HEK293 (cell line): ENCODE measurements at regions not wholly inside any gene's neighbourhood (a gene's known extent, or its start where the extent isn't known, plus 50 kb on each side); places are given as distances from the start of the nearest gene placed in this dataset.

ENCODE experiments used
- CTCF ChIP-seq: fragments of 450-650 bp; formaldehyde crosslinking; IDR thresholded peaks from 2 replicates; pipeline ENCODE4 v1.5.1; 2016; ENCODE audit warnings: missing biosample characterization, missing genetic modification characterization
- EGR2 ChIP-seq: fragments of 450-650 bp; formaldehyde crosslinking; IDR thresholded peaks from 2 replicates; pipeline ENCODE4 v1.5.1; 2016; ENCODE audit warnings: low read depth, missing biosample characterization, missing genetic modification characterization
- ELK4 ChIP-seq: IDR thresholded peaks from 2 replicates; pipeline ENCODE4 v1.6.1; 2011; ENCODE audit warnings: mild to moderate bottlenecking, low read depth, low read length, borderline replicate concordance
- HIC1 ChIP-seq: fragments of 450-650 bp; formaldehyde crosslinking; IDR thresholded peaks from 2 replicates; pipeline ENCODE4 v1.5.1; 2016; ENCODE audit warnings: missing biosample characterization, missing genetic modification characterization
- KLF16 ChIP-seq: fragments of 450-650 bp; formaldehyde crosslinking; IDR thresholded peaks from 2 replicates; pipeline ENCODE4 v1.5.1; 2017; ENCODE audit warnings: missing biosample characterization, missing genetic modification characterization
- KLF7 ChIP-seq: fragments of 450-650 bp; formaldehyde crosslinking; IDR thresholded peaks from 2 replicates; pipeline ENCODE4 v1.5.1; 2016; ENCODE audit warnings: missing biosample characterization, missing genetic modification characterization, borderline replicate concordance
- TCF7L2 ChIP-seq: IDR thresholded peaks from 2 replicates; pipeline ENCODE4 v1.6.1; 2011; ENCODE audit warnings: low read depth, mild to moderate bottlenecking, inconsistent platforms, low read length, moderate library complexity, borderline replicate concordance
- TRIM28 ChIP-seq: IDR thresholded peaks from 2 replicates; pipeline ENCODE4 v1.6.1; 2011; ENCODE audit warnings: low read length, control low read depth, borderline replicate concordance
- TSHZ1 ChIP-seq: fragments of 450-650 bp; formaldehyde crosslinking; IDR thresholded peaks from 2 replicates; pipeline ENCODE4 v1.5.1; 2016; ENCODE audit warnings: missing biosample characterization, missing genetic modification characterization, borderline replicate concordance
- WT1 ChIP-seq: fragments of 450-650 bp; formaldehyde crosslinking; IDR thresholded peaks from 2 replicates; pipeline ENCODE4 v1.5.1; 2016; ENCODE audit warnings: missing biosample characterization, missing genetic modification characterization
- YY1 ChIP-seq: fragments of 450-650 bp; formaldehyde crosslinking; IDR thresholded peaks from 2 replicates; pipeline ENCODE4 v1.5.1; 2018; ENCODE audit warnings: missing biosample characterization, missing genetic modification characterization
- ZNF138 ChIP-seq: fragments of 450-650 bp; formaldehyde crosslinking; IDR thresholded peaks from 2 replicates; pipeline ENCODE4 v1.5.1; 2016; ENCODE audit warnings: missing biosample characterization, missing genetic modification characterization, borderline replicate concordance
- ZNF140 ChIP-seq: fragments of 450-650 bp; formaldehyde crosslinking; IDR thresholded peaks from 2 replicates; pipeline ENCODE4 v1.5.1; 2016; ENCODE audit warnings: missing biosample characterization, missing genetic modification characterization
- ZNF18 ChIP-seq: fragments of 450-650 bp; formaldehyde crosslinking; IDR thresholded peaks from 2 replicates; pipeline ENCODE4 v1.5.1; 2016; ENCODE audit warnings: missing biosample characterization, missing genetic modification characterization
- ZNF2 ChIP-seq: fragments of 450-650 bp; formaldehyde crosslinking; IDR thresholded peaks from 2 replicates; pipeline ENCODE4 v1.5.1; 2016; ENCODE audit warnings: missing biosample characterization, missing genetic modification characterization
- ZNF202 ChIP-seq: fragments of 450-650 bp; formaldehyde crosslinking; IDR thresholded peaks from 2 replicates; pipeline ENCODE4 v1.5.1; 2016; ENCODE audit warnings: missing biosample characterization, missing genetic modification characterization, borderline replicate concordance
- ZNF23 ChIP-seq: fragments of 450-650 bp; formaldehyde crosslinking; IDR thresholded peaks from 2 replicates; pipeline ENCODE4 v1.5.1; 2016; ENCODE audit warnings: missing biosample characterization, missing genetic modification characterization, borderline replicate concordance
- ZNF324 ChIP-seq: fragments of 450-650 bp; formaldehyde crosslinking; IDR thresholded peaks from 2 replicates; pipeline ENCODE4 v1.5.1; 2016; ENCODE audit warnings: missing biosample characterization, missing genetic modification characterization
- ZNF362 ChIP-seq: fragments of 450-650 bp; formaldehyde crosslinking; IDR thresholded peaks from 2 replicates; pipeline ENCODE4 v1.5.1; 2016; ENCODE audit warnings: missing biosample characterization, missing genetic modification characterization
- ZNF544 ChIP-seq: fragments of 450-650 bp; formaldehyde crosslinking; IDR thresholded peaks from 2 replicates; pipeline ENCODE4 v1.5.0; 2017; ENCODE audit warnings: missing biosample characterization, missing genetic modification characterization
- ZNF610 ChIP-seq: fragments of 450-650 bp; formaldehyde crosslinking; IDR thresholded peaks from 2 replicates; pipeline ENCODE4 v1.5.1; 2016; ENCODE audit warnings: missing biosample characterization, missing genetic modification characterization, borderline replicate concordance
- ZNF621 ChIP-seq: fragments of 450-650 bp; formaldehyde crosslinking; IDR thresholded peaks from 2 replicates; pipeline ENCODE4 v1.5.1; 2017; ENCODE audit warnings: missing biosample characterization, missing genetic modification characterization
- ZNF624 ChIP-seq: fragments of 450-650 bp; formaldehyde crosslinking; IDR thresholded peaks from 2 replicates; pipeline ENCODE4 v1.5.1; 2017; ENCODE audit warnings: missing biosample characterization, missing genetic modification characterization
- ZNF629 ChIP-seq: fragments of 450-650 bp; formaldehyde crosslinking; IDR thresholded peaks from 2 replicates; pipeline ENCODE4 v1.5.1; 2017; ENCODE audit warnings: missing biosample characterization, missing genetic modification characterization
- ZNF664 ChIP-seq: fragments of 450-650 bp; formaldehyde crosslinking; IDR thresholded peaks from 2 replicates; pipeline ENCODE4 v1.5.1; 2016; ENCODE audit warnings: missing biosample characterization, missing genetic modification characterization
- ZNF776 ChIP-seq: fragments of 450-650 bp; formaldehyde crosslinking; IDR thresholded peaks from 2 replicates; pipeline ENCODE4 v1.5.0; 2017; ENCODE audit warnings: missing biosample characterization, missing genetic modification characterization, borderline replicate concordance
- ZSCAN4 ChIP-seq: fragments of 450-650 bp; formaldehyde crosslinking; IDR thresholded peaks from 2 replicates; pipeline ENCODE4 v1.5.1; 2017; ENCODE audit warnings: missing biosample characterization, missing genetic modification characterization

- TF ChIP-seq ZNF202 (tag by site-specific recombination) (no peak), EGR2 (tag by site-specific recombination) (peak; percentile 62), ZSCAN4 (tag by site-specific recombination) (no peak), ZNF18 (peak; percentile 75; the same call in 1 of the 2 replicates), ZNF140 (tag by site-specific recombination) (peak; percentile 33; the same call in 1 of the 2 replicates), WT1 (tag by site-specific recombination) (no peak), ZNF362 (tag by site-specific recombination) (no peak), KLF7 (tag by site-specific recombination) (no peak), ZNF624 (tag by site-specific recombination) (no peak), ZNF610 (tag by site-specific recombination) (no peak), HIC1 (tag by site-specific recombination) (peak; percentile 41; the same call in 1 of the 2 replicates), ZNF324 (no peak), ZNF23 (no peak), ZNF629 (no peak), TRIM28 (0 out of 2 replicates have a peak, but pooled peaks have one; percentile 36), ZNF138 (tag by site-specific recombination) (no peak), TCF7L2 (no peak), KLF16 (no peak), ZNF544 (tag by site-specific recombination) (no peak), YY1 (tag by site-specific recombination) (no peak), ZNF776 (tag by site-specific recombination) (no peak), TSHZ1 (tag by site-specific recombination) (no peak), ZNF2 (tag by site-specific recombination) (0 out of 2 replicates have a peak, but pooled peaks have one; percentile 63), CTCF (tag by site-specific recombination) (peak; percentile 78), ZNF621 (tag by site-specific recombination) (no peak), ELK4 (no peak), ZNF664 (no peak)
Measured at GRCh38 chr1:204763773-204764427, 78.4 kb upstream of the LRRN2 start (continued).
